NB4 (cell line): ENCODE measurements at regions not wholly inside any gene's neighbourhood (a gene's known extent, or its start where the extent isn't known, plus 50 kb on each side); places are given as distances from the start of the nearest gene placed in this dataset.

Experiments used
- CTCF ChIP-seq: IDR thresholded peaks from one replicate; pipeline ENCODE4 v1.5.1; 2012; ENCODE audit warnings: low read depth, low read length
- MAX ChIP-seq: IDR thresholded peaks from 2 replicates; pipeline ENCODE4 v1.6.1; 2011; ENCODE audit warnings: low read depth, low read length
- MYC ChIP-seq: IDR thresholded peaks from 2 replicates; pipeline ENCODE4 v1.6.1; 2011; ENCODE audit warnings: low read depth, low read length

GRCh38 chrX:44068043-44068442 lies 94.9 kb upstream of the NDP start:
- TF ChIP-seq CTCF: no peak
- no peak for TF ChIP-seq MAX
- TF ChIP-seq MYC: no peak
